ENCODE measurements at regions not wholly inside any gene's neighbourhood (a gene's known extent, or its start where the extent isn't known, plus 50 kb on each side); places are given as distances from the start of the nearest gene placed in this dataset.
"Not testable (repeated sequence)": the region's sequence is repeated elsewhere in the genome, so short reads cannot be mapped to it uniquely, and the experiment has no call there.

DNA sequence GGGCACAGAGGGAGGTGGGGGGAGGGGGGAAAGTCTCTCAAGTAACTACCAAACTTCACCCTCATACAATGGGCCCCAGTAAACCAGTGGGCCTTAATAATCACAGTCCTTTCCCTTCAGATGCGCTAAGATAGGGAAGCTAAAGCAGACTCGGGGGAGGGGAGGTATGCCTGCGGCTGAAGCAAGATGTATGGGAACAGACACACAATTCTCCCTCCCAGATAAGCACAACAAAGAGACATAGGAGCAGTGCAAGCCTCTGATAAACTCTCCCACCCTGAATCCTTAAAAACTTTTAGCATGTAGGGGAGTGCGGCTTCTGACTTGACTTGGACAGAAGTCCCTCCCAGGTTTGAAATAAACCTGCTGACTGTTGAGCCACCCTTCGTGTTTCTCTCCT lies 54.7 kb downstream of the PROP1 start:
- DNase-seq: not testable (repeated sequence)

GRCh38 chr5:177939246-177940171 lies 56.5 kb downstream of the PROP1 start:
- DNase-seq: peak; percentile 12

DNA sequence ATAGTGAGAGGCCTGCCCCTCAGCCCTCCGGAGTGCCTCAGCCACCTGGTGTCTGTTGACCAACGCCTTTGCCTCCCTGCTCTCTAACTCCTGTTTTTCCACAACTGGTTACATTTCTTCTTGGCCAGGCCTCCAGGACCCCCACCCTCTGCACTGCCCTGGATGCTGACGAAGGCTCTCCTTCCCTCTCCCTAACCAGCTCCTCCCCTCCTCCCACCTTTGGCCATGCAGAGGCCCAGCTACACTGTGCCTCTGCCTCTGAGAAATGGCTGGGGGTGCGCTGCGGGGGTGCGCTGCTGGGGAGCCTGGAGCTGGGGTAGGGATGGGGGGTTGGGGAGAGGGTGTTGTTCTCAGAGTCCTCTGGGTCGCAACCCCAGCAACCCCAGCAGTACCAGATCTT lies 57.3 kb downstream of the PROP1 start:
- DNase-seq: not testable (repeated sequence)

- not testable (repeated sequence) for DNase-seq
Measured at GRCh38 chr5:177934233-177934632, 61.8 kb downstream of the PROP1 start.

DNA sequence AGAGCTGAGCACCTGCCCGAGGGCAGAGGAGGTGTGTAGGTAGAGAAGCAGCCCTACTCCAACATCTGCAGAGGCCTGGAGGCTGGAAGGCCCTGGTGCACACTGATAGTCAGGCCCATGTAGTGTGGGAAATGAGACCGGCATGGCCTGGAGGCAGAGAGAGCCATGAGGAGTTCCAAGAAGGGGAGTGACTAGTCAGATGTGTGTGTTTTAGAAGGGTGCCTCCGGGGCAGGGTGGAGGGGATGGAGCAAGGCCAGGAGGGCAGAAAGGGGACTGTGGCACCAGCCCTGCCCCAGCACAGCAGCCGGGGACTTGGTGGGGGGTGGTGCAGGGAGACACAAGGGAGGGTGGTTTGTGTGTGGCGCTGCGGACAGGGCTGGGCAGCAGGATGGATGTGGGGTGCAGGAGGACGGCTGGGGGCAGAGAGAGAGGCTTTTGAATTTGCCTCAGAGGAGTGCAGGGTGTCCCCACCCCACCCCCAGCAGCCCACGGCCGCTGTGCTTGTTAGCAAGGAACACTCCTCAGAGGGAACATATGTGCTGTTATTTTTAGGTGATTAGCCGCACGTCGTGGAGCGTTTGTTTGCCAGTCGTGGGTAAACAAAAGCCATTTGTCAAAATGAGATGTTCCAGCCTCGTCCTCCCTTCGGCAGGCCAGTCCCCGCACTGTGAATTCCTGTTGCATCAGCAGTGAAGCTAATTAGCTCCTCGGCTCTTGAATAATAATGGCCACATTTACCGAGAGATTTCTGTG lies 65.6 kb downstream of the PROP1 start:
- not testable (repeated sequence) for DNase-seq

- DNase-seq: not testable (repeated sequence)
Measured at GRCh38 chr5:177929618-177930017, 66.4 kb downstream of the PROP1 start.

DNA sequence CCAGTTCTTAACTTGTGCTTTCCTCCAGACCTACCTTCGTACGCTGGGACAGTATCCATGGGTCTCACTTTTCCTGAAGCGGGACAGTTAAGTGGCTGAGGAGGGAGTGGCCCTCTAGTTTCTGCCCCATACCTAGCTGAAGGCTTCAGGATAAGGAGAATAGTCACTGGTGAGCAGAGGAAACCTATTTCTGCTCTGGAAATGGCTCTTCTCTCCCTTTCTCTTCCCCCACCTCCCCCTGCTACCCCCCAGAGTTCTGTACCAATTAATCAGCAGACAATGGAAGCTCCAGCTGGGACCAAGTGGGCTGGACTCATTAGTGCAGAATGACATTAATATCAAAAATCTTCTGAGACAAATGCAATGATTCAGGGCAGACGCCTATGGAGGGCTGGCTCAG lies 68.5 kb downstream of the PROP1 start:
- not testable (repeated sequence) for DNase-seq

- not testable (repeated sequence) for DNase-seq
Measured at GRCh38 chr5:177924577-177924976, 71.5 kb downstream of the PROP1 start.

DNA sequence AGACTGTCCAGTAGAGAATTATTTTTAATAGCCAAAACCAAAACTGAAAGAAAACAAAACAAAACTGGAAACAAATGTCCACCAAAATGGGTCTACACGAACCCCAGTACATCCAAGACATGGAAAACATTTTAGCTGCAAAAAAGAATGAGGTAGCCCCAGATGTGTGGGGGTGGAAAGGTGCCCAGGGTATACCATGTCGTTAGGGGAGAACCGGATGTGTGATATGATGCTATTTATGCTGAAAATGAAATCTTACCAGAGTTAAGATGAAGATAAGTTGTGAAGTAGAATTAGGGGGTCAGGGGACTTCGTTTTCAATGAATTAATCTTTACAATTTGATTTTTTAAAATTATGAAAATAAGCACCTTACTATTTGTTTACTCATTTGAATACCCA lies 72.2 kb downstream of the PROP1 start:
- DNase-seq: not testable (repeated sequence)

GRCh38 chr5:177923189-177923588 lies 72.9 kb downstream of the PROP1 start:
- not testable (repeated sequence) for DNase-seq

GRCh38 chr5:177909261-177909660 lies 86.8 kb downstream of the PROP1 start:
- not testable (repeated sequence) for DNase-seq

DNA sequence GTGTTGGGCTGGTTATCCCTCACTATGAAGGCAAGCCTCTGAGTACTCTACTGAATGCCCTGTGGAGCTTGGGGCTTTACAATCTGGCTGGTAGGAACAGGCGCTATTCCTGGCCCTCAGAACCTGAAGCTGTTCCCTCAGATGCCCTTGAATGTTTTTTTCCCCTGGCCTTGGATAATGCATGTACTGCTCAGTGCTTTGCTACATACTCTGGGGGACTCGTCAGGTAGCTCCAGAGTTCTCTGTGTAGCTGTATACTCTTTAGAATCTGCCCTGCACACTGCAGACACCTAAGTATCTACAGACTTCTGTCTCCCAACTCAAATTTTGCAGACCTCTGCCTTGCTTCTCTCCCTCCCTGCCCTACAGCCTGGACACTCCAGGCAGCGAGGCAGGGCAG lies 93.2 kb downstream of the PROP1 start:
- DNase-seq: not testable (repeated sequence)

- DNase-seq: not testable (repeated sequence)
Measured at GRCh38 chr5:177900066-177900465, 96.0 kb downstream of the PROP1 start.

- DNase-seq: not testable (repeated sequence)
Measured at GRCh38 chr5:177894681-177895453, 101.2 kb downstream of the PROP1 start.

- not testable (repeated sequence) for DNase-seq
Measured at GRCh38 chr5:177892357-177892665, 103.7 kb downstream of the PROP1 start.

DNA sequence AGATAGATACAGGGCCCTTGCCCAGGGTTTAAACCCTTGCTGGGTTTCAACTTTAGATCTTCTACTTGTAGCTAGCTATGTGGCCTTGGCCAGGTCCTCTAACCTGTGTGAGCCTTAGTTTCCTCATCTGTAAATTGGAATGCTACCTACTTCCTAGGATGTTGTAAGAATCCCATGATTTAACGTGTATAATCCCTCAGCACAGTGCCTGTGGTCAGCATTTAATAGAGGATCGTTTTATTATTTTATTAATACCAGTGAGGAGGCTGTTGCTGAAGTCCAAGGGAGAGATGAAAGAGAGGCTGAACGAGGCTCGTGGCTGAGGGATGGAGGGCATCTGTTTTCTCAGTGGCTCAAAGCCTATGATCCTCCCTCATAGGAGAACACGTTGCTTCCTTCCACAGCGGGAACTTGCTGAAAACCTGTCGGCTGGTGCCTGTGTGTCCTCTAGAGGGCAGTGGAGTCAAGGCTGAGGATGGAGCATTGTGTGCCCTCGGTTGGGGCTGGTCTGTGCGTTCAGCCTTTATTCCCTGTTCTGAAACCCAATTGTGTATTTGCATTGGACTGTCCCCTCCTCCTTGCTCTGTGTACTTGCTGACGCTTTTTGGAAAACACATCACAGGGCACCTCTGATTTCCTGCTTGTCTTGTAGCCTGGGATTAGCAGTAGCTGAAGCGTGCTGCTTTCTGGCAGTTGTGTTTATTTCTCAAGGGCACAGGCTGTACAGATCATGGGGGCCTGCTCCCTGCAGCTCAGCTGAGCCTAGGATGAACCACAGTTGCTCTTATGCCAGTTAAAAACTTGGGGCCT lies 104.3 kb downstream of the PROP1 start:
- DNase-seq: not testable (repeated sequence)

GRCh38 chr5:177883295-177883694 lies 100.6 kb upstream of the FAM153A start:
- DNase-seq: not testable (repeated sequence)

GRCh38 chr5:177875900-177876238 lies 93.2 kb upstream of the FAM153A start:
- not testable (repeated sequence) for DNase-seq

DNA sequence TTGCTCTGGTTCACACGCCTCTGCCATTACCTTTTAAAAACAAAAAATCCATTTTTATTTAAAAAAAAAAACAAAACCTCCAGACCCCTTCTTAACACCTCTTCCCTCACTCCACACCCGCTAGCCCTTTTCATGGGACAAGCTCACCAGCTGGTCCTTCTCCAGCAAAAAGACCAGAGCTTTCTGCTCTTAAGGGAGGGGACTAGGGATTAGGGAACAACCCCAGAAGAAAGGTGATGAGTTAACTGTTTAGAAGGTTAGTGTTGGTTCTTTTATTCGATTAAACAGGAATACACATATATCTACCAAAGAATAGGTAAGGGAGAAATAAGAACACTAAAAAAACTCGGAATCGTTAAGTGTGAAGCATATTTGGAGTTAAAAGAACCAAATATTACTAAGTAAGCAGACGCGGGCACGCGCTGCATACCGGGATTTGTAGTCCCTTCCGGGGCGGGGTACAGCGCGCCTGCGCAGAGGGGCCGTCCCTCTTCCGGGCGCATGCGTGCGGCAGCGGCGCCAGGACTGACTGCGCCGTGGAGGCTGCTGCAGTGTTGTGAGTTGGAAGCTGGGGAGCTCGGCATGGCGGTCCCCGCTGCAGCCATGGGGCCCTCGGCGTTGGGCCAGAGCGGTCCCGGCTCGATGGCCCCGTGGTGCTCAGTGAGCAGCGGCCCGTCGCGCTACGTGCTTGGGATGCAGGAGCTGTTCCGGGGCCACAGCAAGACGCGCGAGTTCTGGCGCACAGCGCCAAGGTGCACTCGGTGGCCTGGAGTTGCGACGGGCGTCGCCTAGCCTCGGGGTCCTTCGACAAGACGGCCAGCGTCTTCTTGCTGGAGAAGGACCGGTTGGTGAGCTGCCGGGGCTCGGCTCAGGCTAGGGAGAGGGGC lies 92.6 kb upstream of the FAM153A start:
- not testable (repeated sequence) for DNase-seq

GRCh38 chr5:177863822-177864446 lies 81.2 kb upstream of the FAM153A start:
- DNase-seq: not testable (repeated sequence)

All from renal pelvis (tissue), 1 donor.